Adrenal gland (tissue), 5 donors: ENCODE measurements at regions not wholly inside any gene's neighbourhood (a gene's known extent, or its start where the extent isn't known, plus 50 kb on each side); places are given as distances from the start of the nearest gene placed in this dataset.
"Not testable (repeated sequence)": the region's sequence is repeated elsewhere in the genome, so short reads cannot be mapped to it uniquely, and the experiment has no call there.

Source experiments
- CTCF ChIP-seq, 6 experiments: fragments of 450-650 bp in 4 of 6; fragments of 200-600 bp in 2 of 6; sonication (generic) in 1 of 6; IDR thresholded peaks; 1 replicate in 5 of 6; 2 replicates in 1 of 6; pipeline versions ENCODE4 v1.5.1 to v1.8.0; 2016 to 2021; ENCODE audit warnings: antibody characterized with exemption in 6 of 6, mild to moderate bottlenecking in 2 of 6, moderate library complexity in 1 of 6
- POLR2A ChIP-seq, 2 donors: fragments of 450-650 bp; IDR thresholded peaks; one replicate each; pipeline ENCODE4 v1.6.1; 2017; ENCODE audit warnings: antibody characterized with exemption in 2 of 2, mild to moderate bottlenecking in 2 of 2, moderate library complexity in 1 of 2
- donor health status: DM: no; HTN: no; CAD: no.

- not testable (repeated sequence) for TF ChIP-seq CTCF, POLR2A (IDR thresholded peaks at IDR 0.05)
Observed at GRCh38 chr2:91775193-91775592, 3083.7 kb downstream of the RPIA start.
